GM21825 (cell line): ENCODE measurements at regions not wholly inside any gene's neighbourhood (a gene's known extent, or its start where the extent isn't known, plus 50 kb on each side); places are given as distances from the start of the nearest gene placed in this dataset.
"Not testable (repeated sequence)": the region's sequence is repeated elsewhere in the genome, so short reads cannot be mapped to it uniquely, and the experiment has no call there.

Source experiments
- ATAC-seq: cut with Tn5 transposase; IDR thresholded peaks from one replicate; pipeline ENCODE4 v1.9.1; 2021; ENCODE audit warnings: mild to moderate bottlenecking, moderate library complexity; ENCODE audit not compliant: unreplicated experiment

DNA sequence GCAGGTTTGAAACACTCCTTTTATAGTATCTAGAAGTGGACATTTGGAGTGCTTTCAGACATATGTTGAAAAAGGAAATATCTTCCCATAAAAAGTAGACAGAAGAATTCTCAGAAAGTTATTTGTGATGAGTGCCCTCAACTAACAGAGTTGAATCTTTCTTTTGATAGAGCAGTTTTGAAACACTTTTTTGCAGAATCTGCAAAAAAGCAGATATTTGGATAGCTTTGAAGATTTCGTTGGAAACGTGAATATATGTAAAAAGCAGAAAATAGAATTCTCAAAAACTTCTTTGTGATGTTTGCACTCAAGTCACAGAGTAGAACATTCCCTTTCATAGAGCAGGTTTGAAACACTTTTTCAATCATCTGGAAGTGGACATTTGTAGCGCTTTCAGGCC is 676.4 kb upstream of the ZNF337 start:
- ATAC-seq = not testable (repeated sequence)

DNA sequence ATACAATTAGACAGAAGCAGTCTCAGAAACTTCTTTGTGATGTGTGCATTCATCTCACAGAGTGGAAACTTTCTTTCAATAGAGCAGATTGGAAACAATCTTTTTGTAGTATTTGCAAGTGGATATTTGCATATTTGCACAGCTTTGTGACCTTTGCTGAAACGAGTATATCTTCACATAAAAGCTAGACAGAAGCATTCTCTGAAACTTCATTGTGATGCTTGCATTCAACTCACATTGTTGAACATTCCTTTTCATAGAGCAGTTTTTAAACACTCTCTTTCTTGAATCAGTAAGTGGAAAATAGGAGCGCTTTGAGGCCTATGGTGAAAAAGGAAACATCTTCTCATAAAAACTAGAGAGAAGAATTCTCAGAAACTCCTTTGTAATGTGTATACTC is 657.9 kb upstream of the ZNF337 start:
- ATAC-seq = no peak

GRCh38 chr20:26347396-26347795 is 650.7 kb upstream of the ZNF337 start:
- ATAC-seq = no peak

- ATAC-seq = not testable (repeated sequence)
Measured at GRCh38 chr20:26340460-26341065, 643.9 kb upstream of the ZNF337 start.

GRCh38 chr20:26324177-26324576 is 627.5 kb upstream of the ZNF337 start:
- no peak for ATAC-seq

- no peak for ATAC-seq
Measured at GRCh38 chr20:26315054-26315453, 618.4 kb upstream of the ZNF337 start.

- ATAC-seq = not testable (repeated sequence)
Measured at GRCh38 chr20:26309720-26310119, 613.1 kb upstream of the ZNF337 start.

GRCh38 chr20:26308961-26309360 is 612.3 kb upstream of the ZNF337 start:
- no peak for ATAC-seq

DNA sequence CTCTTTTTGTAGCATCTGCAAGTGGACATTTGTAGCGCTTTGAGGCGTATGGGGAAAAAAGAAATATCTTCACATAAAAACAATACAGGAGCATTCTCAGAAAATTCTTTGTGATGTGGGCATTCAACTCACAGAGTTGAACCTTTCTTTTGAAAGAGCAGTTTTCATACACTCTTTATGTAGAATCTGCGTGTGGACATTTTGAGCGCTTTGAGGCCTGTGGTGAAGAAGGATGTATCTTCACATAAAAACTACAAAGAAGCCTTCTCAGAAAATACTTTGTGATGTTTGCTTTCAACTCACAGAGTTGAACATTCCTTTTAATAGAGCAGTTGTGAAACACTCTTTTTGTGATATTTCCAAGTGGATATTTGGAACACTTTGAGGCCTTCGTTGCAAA is 598.4 kb upstream of the ZNF337 start:
- no peak for ATAC-seq

DNA sequence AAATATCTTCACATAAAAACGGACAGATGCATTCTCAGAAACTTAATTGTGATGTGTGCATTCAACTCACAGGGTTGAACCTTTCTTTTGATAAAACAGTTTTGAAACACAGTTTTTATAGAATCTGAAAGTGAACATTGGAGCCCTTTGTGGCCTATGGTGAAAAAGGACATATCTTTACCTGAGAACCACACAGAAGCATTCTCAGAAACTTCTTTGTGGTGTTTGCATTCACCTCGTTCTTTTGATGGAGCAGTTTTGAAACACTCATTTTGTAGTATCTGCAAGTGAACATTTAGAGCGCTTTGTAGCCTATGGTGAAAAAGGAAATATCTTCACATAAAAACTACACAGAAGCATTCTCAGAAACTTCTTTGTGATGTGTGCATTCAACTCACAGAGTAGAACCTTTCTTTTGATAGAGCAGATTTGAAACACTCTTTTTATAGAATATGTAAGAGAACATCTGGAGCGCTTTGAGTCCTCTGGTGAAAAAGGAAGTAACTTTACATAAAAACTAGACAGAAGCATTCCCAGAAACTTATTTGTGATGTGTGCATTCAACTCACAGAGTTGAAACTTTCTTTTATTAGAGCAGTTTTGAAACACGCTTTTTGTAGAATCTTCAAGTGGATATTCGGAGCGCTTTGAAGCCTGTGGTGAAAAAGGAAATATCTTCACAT is 591.9 kb upstream of the ZNF337 start:
- not testable (repeated sequence) for ATAC-seq

DNA sequence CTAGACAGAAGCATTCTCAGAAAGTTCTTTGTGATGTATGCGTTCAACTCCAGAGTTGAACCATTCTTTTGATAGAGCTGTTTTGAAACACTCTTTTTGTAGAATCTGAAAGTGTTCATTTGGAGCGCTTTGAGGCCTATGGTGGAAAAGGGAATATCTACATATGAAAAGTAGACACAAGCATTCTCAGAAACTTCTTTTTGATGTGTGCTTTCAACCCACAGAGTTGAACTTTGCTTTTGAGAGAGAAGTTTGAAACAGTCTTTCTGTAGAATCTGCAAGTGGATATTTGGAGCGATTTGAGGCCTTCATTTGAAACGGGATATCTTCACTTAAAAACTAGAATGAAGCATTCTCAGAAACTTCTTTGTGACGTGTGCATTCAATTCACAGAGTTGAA is 582.6 kb upstream of the ZNF337 start:
- ATAC-seq = no peak

GRCh38 chr20:26277339-26277738 is 580.7 kb upstream of the ZNF337 start:
- no peak for ATAC-seq

GRCh38 chr20:26276554-26277210 is 580.0 kb upstream of the ZNF337 start:
- ATAC-seq = no peak

DNA sequence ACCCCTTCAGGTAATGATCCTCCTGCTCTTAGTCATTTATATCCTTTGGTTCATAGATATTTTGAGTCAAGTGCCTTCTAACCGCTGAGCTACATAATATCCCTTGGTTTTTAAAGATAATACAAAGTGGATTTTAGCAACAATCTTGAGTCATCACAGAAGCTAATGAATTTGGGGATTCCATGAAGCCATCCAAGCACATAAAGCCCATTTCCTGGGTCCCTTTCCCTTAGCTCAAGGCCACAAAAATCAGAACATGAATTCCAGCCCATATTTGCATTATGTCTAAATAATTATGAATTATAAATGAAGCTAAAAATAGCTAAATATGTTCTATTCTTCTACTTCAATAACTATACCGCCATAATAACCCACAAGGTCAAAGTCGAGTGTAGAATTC is 572.1 kb upstream of the ZNF337 start:
- not testable (repeated sequence) for ATAC-seq

- not testable (repeated sequence) for ATAC-seq
Measured at GRCh38 chr20:26260925-26261324, 564.3 kb upstream of the ZNF337 start.

DNA sequence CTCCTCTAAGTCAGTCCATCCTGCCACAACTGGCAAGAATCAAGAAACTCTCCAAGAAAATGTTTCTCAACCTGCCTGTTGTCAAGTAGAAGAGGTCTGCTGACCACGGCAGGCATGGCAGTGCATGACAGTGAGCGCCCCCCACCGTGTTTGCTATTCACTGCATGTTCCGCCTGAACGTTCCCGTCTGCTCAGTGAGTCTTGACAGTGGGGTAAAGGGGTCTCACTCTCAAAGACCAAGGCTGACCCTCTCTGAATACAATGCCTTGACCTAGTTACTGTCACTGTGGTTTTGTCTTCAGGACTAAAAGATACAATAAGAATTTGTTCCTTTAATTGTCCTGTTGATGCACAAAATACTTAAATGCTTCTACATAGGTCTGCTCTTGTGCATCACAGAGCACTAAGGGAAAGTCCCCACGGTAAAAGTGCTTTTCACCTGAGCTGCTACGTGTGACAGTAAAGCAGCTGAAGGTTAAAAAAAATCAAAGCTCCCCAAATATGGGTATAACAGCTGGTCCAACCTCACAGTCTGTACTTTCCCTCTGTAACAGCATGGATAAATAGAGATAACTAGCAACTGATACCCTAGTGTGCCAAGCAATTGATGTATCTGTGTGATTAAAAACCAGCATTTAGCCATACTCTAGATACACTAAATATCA is 555.8 kb upstream of the ZNF337 start:
- not testable (repeated sequence) for ATAC-seq

GRCh38 chr20:26251376-26251775 is 554.7 kb upstream of the ZNF337 start:
- ATAC-seq = not testable (repeated sequence)

DNA sequence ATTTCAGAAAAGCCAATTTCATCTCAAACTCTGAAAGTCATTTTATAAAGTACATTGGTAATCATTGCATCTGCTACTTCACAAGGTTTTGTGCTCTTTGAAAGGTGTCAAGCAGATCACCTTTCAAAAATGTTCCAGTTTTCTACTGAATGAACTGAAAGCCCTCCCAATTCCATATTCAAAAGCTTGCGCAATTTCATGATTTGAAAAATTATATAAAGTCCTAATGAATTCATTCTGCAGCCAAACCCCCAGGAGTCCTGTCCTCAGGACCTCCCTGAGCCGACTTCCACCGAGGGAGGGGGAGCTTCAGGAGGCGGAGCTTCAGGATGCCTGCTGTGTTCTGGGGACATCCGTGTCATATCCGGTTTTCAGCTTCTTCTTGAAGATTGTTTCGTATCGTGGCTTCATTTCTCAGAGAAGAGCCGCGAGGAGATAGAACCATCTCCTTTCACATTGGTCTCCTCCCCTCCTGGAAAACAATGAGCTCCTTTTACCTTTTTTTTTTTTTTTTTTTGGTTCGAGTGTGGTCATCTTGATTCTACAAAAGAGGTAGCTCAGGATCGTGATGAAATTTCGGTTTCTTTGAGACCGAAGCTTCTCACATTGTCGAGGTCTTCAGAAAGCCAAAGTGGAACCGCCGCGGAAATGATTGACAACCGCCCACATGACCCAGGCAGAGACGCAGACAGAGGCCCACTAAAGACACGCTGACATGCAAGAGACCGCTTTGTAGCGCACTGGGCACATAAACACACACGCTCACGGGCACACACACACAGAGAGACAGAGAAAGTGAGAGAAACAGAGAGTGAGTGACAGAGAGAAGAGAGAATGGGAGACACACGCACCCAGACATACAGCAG is 553.8 kb upstream of the ZNF337 start:
- ATAC-seq = not testable (repeated sequence)

GRCh38 chr20:26243731-26244130 is 547.1 kb upstream of the ZNF337 start:
- ATAC-seq = no peak

- not testable (repeated sequence) for ATAC-seq
Measured at GRCh38 chr20:26220609-26221008, 524.0 kb upstream of the ZNF337 start.

- ATAC-seq = not testable (repeated sequence)
Measured at GRCh38 chr20:26219546-26219945, 522.9 kb upstream of the ZNF337 start.
